KG1 (cell line): ENCODE measurements at regions not wholly inside any gene's neighbourhood (a gene's known extent, or its start where the extent isn't known, plus 50 kb on each side); places are given as distances from the start of the nearest gene placed in this dataset.
"Not testable (repeated sequence)": the region's sequence is repeated elsewhere in the genome, so short reads cannot be mapped to it uniquely, and the experiment has no call there.

Experiments
- DNase-seq: peaks from one replicate; lab custom pipeline; 2025; lab: John Stamatoyannopoulos, UW

DNA sequence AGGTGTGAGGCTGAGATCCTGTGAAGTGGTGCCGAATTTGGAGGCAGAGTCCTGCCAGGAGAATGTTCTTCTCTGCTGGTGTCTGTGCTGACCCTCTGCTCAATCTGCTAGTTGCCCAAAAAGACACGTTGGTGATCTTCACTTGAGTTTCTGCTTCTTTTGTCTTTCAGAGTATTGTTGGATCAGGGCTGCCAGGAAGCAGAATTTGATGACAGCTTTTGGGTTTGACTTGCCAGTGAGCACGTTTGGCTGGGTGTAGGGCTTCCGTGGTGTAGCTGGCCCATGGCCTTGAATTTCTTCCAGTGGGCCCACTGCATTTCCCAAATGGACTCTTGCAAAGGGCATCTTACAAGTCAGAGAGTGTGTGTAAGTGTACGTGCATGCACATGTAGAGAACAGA, 183.9 kb upstream of the IRF2BP2 start:
- not testable (repeated sequence) for DNase-seq

DNA sequence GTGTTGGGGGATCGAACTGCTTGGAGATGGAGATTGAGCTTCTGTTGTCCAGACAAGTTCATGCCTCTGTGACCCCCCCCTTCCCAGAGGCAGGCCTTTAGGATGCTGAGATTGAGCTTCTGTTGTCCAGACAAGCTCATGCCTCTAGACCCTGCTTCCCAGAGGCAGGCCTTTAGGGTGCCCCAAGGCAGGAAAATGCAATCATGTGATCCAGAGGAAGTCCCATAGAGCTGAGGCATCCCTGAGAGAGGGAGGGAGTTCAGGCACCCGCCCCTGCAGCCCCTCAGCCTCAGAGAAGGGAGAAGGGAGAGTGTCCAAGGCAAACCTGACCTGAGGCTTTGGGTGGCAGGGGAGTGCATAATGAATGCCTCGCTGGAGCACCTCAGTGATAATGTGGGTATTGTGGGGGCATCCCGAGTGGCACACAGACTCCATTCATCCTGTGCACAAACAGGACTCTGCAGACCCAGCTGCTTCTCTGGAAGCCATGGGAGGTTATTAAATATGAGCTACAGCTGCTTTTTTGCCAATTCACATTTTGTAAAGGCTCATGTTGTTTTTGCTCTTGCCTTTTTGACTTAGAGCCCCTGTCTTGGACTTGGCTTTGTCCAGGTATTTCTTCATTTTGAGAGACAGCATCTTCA, 182.4 kb upstream of the IRF2BP2 start:
- DNase-seq, result not testable (repeated sequence)

DNA sequence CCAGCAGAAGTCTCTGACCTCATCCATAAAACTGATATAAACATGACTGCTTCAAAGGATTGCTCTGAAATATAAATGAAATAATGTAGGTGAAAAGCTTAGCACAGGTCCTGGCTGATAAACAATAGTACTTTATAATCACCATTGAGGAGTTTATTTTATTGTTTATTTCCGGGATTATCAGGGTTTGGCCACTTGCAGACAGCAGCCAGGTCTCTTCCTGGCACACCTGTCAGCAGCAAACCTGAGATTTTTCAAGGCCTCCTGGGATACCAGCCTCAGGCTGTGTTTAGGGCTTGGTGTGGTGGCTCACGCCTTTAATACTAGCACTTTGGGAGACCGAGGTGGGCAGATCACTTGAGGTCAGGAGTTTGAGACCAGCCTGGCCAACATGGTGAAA, 181.6 kb upstream of the IRF2BP2 start:
- DNase-seq, result not testable (repeated sequence)

DNA sequence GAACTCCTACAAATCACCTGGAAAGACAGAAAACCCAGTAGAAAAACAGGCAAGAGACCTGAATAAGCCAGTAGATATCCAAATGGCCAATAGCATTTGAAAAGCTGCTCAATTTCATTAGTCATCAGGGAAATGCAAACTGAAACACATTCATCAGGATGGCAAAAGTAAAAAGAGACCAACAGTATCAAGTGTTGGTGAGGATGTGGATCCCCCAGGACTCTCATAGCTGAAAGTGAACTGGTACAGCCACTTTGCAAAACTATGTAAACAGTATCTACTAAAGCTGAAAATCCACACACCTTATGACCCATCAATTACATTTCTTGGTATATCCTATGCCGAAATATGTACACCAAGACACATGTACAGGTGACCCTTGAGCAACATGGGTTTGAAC, 180.4 kb upstream of the IRF2BP2 start:
- DNase-seq, result not testable (repeated sequence)

DNA sequence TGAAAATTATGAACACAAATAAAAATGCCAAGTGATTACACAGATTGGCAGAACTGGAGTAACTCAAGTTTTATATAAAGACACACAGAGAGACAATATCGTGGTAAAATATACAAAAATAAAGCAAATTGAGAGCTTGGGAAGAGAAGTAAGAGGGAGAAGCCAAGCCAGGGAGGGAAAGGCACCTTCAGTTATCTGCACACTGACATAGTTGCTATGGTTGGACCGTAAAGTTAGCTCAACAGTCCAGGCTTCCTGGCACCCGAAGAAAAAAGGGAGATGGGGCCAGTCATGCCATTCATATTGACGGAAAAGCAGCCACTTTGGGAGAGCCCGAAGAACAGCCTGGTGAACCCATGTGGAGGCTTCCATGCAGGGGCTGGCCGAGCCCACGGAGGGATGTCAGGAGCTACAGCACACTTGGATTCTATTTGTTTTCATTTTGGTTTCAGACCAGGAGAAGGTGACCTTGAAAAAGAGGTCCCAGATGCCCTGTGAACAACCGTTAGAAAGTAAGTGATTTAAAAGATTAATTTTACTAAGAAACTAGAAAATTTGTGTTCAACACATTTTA, 177.1 kb upstream of the IRF2BP2 start:
- not testable (repeated sequence) for DNase-seq

DNA sequence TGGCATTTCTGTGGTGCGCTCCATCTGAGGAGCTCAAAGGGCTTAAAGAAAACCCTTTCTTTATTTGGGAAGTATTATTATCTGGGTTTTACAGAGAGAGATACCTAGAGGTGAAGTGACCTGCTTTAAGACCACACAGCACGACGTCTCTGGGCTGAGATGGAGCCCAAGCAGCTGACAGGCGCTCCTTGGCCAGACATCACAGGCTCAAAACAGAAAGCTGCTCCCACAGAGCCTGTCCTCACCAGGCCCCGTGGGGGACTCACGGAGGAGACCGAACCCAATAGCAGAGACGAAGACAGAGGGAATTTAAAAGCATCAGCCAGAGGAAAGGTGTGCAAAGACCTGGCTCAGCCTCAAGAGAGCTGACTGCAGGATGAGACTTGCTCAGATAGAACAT, 175.9 kb upstream of the IRF2BP2 start:
- DNase-seq, result not testable (repeated sequence)

DNA sequence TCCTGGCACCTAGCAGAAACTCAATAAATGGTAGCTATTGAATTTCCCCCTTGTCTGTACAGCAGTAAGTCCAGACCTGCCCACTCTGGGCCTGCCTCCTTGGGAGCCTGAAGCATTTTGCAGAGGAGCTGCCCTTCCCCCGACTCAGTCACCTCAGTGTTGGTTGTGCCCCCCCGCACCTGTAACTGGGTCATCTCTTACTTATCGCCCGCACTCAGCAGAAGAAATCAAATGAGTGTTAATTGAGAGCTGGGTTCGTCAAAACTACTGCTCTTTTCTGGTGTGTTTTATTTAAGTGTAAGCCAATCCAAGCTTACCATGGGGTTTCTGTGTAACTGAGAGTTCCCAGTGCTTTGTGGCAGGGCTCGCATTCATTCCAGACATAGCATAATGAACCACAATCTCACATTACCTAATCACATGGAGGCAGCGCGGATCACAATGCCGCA, 175.5 kb upstream of the IRF2BP2 start:
- not testable (repeated sequence) for DNase-seq

DNA sequence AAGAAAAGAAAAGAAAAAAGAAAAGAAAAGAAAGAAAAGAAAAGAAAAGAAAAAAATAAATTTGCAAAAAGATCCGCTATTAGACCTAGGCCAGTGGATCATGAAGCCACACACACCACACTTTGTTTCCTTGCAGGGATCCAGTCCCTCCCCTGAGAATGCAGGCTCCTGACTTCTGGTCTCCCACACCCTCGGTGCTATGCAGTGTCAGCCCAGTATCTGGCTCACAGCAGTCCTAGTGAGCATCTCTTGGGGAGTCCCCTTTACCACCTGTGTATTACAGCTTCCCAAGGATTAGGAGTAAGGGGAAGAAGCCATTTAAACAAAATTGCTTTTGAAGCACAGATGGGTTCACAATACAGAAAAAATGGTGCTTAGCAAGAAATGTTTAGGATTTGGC, 174.1 kb upstream of the IRF2BP2 start:
- not testable (repeated sequence) for DNase-seq

DNA sequence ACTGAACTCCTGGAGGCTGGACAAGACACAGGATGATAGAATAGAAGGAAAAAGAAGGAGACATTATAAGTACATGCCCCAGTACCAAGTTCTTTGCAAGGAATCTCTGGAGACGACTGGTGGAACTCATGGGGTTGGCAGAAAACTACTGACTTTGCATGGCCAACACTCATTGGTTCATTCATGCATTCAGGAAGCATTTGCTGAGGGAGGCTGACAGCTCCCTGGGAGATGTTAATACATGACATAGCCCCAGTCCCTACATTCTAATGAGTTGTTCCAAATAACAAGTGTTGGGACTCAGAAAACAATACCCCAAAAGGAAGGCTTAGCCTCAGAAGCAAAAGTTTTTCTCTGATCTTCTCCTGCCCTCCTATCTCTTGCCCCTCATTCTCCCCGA, 172.8 kb upstream of the IRF2BP2 start:
- no peak for DNase-seq

DNA sequence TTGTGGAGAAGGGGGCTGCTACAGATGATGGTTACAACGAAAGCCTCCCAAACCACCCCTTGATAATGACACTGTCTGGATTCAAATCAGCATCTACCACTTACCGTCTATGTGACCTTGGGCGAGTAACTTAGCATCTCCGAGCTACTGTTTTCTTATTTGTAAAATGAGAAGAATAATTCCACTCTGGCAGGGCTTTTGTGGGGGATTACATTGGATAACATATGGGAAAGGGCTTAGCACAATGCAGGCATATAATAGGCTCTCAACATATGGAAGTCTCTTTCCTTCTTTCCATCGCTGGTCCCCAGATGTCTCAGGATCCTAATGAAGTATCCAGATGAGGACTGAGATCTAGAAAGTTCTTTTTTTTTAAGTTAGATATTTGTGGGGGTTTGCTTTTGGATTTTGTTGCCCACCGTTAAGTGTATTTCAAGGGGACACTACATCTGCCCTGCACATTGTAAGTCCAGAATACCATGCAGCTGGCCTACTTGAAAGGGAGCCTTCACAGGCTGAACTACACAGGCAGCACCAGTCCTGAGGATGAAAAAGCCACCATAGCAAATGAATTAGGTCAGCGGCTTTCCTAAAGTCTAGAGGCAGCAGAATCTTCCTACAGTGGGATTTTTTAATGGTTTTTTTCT, 172.2 kb upstream of the IRF2BP2 start:
- no peak for DNase-seq

DNA sequence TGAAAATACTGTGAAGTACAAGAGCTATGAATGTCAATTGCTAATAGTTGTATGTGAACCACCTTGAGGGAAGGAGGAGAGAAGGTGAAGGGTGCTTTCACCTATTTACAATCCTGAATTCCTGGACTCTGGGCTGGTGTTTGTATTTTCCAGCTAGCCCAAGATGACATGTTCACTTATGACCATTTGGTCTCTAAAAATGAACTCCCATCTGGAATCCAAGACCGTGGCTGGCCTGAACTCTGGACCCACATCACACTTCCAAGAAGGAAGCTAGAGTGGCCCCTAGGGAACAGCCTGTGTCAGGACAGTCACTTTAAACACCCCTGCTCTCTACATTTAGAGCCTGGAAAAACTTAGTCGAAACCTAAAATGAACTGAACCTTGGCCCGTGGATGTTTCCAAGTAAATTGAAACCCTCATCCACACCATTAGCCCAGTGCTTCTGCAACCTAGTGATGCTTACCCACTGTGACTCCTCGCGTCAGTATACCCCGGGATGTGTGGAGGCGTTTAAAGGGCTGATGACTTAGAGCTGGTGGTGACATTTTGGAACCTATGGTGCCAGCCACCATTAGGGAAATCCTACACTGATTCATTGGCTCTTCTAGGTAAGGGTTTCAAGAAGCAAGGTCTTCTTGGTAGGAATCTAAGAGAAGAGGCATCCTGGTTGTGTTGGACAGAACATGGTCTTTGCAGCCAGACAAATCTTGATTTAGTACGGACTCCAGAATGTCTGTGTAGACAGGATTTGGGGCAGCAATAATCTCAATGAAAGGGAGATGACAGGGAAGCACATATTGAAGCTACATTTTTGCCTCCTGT, 171.5 kb upstream of the IRF2BP2 start:
- DNase-seq, result no peak

DNA sequence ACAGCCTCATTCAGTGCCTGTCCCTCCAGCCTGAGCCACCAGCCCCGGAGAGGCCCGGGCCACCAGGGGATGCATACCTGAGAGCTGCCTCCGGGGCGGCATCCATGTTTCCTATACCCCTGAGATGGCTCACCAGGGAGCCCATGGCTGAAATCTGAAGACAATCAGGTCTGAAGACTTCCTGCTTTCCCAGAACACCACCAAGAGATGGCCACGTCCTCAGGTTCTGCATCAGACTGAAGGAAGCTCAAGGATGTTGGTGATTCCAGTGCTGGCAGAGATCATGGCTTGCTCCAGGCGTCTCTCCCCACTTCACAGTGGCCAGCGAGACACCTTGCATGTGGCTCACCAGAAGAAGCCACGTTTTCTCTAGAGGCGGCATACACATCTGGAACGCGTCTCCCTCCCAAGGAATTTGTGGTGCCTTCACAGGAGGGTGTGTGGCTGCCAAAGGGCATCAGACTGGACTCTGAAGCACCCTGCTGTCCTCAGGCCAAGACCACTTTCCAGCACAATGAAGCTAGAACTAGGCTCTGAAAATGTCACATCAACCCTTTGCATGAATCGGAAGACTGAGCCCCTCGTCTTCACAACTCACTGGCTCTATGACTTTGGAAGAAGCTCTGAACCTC, 170.7 kb upstream of the IRF2BP2 start:
- DNase-seq, result no peak

DNA sequence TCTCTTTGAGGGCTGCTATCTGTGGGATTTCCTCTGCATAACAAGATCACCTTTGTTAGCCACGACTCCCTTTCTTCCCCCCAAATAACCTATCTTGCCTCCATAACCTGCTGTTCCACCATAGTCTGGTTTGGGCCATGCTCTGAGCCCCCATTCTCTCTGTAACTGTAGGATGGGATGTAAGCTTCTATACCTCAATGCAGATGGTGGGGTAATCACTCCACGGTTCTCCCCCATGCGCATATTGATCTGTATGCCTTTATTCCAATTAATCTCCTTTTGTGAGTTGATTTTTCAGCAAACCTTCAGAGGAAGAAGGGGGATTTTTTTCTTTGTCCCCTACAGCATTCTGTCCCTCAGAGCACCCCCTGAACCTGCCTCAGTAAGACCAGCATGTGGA, 170.1 kb upstream of the IRF2BP2 start:
- DNase-seq, result no peak

DNA sequence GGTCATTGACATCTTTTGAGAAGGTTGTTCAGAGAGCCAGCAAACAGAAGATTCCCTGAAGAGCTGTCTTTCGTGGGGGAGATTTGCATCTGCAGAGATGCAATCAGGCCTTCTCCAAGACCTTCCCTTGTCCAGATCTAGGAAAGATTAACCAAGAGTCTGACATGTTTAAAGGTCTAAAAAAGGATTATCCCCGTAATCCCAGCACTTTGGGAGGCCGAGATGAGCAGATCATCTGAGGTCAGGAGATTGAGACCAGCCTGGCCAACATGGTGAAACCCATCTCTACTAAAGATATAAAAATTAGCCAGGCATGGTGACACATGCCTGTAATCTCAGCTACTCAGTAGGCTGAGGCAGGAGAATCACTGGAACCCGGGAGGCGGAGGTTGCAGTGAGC, 169.6 kb upstream of the IRF2BP2 start:
- not testable (repeated sequence) for DNase-seq

DNA sequence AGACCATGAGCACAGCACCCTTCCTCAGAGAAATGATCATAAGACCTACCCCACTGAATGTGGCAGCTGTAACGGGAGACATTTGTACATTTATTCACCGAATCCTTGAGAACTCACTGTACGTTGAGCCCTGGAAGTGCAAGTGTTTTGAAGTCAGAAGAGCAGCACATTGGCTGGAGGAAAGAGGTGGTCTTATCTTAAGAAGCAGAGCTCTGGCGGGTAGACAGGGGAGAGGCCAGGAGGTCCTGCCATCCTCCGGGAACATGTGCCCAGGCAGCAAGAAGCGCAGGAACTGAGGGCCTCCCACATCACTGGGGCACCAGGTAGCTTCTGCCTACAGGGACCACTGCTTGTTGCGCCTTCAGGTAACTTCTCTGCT, 169.2 kb upstream of the IRF2BP2 start:
- DNase-seq, result no peak

DNA sequence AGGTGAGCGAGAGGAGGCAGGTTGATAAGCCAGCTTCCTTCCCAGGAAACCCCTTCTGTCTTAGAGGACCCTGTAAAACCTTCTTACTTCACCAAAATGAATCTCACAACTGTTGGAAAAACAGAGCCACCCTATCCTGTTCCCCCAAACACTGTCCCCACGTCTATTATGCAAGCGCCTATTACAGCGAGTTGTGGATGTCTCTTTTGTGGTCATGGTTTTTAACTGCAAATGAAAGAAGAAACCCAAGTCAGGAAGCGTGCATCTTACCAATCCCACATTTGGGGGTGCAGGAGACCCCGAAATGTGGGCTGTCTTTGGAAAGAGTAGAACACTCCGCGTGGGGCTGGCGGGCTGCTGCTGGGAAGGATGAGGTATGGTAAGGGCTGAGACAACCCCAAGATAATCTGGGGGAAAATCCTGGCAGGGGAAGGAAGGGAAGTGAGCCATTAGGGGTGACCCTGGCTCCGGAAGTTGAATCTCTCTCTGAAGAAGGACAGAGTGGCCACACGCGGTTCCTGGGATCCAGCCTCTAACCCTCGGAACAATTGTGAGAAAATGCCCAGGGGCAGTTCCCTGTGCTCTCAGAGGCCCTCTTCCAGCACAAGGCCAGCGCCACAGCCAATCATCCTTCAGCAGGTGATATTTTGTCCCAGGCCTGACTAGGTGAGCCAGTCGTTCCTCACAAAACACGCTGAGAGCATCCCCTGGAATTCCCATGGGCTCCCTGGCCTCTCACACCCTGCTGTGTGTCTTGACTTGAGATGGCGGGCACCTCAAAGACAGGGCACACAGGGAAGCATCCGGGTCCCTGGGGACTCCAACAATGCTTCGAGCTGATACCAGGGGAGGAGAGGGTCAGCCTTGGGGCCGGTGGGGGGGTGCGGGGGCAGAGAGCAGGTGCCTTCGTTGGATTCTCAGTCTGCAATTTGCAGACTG, 168.5 kb upstream of the IRF2BP2 start:
- peak; percentile 47 for DNase-seq

DNA sequence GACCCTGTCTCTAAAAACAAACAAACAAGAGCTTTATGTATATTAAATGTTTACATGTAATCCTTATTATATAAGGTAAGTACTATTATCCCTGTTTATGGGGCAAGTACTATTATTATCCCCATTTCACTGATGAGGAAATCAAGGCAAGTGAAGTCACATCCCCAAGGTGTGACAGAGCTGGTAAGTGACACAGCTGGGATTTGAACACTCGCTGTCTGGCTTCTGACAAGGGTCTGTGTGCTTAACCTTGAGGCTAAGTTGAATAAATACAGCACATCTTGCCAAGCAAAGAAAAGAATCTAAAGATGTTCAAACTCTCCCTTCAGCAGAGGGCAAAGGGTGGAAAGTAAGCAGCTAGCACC, 167.9 kb upstream of the IRF2BP2 start:
- DNase-seq, result no peak

DNA sequence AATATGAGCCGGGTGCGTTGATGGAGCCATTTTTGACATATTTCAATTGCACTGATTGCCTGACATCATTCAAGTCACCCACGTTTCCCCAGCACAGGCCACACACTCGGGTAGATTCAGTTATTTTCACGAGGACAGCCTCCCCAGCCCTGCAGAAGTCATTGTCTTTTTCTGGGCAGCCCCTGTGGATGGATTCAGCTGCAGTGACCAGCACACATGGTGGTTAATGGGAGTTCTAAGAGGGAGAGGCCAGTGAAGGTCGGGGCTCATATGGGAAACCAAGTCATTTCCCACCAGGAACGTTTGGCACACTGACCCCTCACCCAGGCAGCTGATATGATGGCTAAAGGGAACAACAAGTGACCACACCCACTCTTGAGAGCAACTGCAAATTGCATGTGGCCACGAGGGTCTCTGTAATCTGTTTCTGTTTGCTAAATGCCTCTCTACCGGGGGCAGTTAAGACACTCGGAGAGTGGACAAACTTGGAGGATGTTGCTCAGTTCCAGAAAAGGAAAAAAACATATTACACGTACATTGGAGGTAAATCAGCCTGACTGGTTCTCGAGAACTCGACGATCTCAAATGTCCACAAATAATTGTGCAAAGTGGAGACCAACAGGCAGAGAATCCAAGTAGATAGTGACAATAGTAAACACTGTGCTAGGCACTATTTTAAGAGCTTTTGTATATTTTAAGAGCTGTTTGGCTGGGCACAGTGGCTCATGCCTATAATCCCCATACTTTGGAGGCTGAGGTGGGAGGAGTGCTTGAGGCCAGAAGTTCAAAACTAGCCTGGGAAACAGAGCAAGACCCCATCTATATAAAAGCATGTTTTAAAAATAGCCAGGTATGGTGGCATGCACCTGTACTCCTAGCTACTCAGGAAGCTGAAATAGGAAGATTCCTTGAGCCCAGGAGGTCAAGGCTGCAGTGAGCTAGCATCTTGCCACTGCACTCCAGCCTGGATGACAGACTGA, 167.2 kb upstream of the IRF2BP2 start:
- no peak for DNase-seq

DNA sequence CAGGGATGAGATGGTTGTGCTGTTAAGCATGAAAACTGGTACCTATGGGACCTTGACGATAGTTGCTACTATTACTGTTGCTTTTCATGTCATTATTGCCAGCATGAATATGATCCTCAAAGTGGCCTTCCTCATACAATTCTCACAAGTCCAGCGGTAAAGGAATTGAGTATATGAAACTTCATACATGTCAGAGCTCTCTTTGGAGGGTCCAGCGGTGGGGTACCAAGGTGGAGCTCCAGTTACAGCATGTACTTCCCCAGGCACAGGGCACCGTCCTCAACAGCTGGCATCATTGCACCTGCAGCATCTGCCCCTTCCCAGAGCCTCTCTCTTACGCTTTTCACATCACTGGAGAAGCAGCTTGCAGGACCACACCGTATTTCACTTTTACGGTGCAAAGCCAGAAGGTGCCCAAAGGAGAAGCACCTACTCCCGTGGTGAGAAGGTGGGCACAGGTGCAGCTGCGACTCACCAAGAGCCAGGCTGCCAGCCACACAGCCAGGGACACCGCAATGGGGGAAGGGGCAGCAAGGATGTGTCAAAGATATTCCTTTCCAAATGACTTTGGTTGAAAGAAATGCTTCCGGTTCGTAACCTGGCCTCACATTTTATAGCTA, 166.4 kb upstream of the IRF2BP2 start:
- DNase-seq, result no peak
